Testis (tissue), 2 donors: ENCODE measurements at regions not wholly inside any gene's neighbourhood (a gene's known extent, or its start where the extent isn't known, plus 50 kb on each side); places are given as distances from the start of the nearest gene placed in this dataset.

Source experiments
- CTCF ChIP-seq, 3 experiments: fragments of 450-650 bp in 2 of 3; fragments of 200-600 bp in 1 of 3; sonication (generic) in 1 of 3; IDR thresholded peaks; one replicate each; pipeline ENCODE4 v1.5.1; 2016 to 2019; ENCODE audit warnings: antibody characterized with exemption in 3 of 3, mild to moderate bottlenecking in 2 of 3, moderate library complexity in 1 of 3
- POLR2A ChIP-seq: fragments of 450-650 bp; IDR thresholded peaks from one replicate; pipeline ENCODE4 v1.6.1; 2017; ENCODE audit warnings: antibody characterized with exemption, mild to moderate bottlenecking, moderate library complexity

DNA sequence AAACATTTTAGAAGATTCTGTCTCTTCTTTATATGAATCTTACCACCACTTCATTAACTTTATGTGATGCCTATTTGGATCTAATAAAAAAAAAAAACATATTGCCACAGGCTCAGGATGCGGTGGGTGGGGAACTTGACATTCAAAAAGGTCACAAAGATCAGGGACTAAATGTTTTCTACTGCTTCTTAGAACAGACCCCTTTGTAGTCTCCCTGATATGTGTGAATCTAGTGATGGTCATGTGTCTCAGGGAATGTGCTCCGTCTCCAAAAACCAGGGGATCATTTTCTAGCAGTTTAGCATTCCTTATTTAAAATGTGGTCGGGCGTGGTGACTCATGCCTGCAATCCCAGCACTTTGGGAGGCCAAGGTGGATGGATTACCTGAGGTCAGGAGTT, 807.8 kb upstream of the CHAC2 start:
- TF ChIP-seq CTCF (IDR thresholded peaks at IDR 0.05) (no peak), POLR2A (no peak)
